ENCODE measurements at regions not wholly inside any gene's neighbourhood (a gene's known extent, or its start where the extent isn't known, plus 50 kb on each side); places are given as distances from the start of the nearest gene placed in this dataset.
"Not testable (repeated sequence)": the region's sequence is repeated elsewhere in the genome, so short reads cannot be mapped to it uniquely, and the experiment has no call there.

DNA sequence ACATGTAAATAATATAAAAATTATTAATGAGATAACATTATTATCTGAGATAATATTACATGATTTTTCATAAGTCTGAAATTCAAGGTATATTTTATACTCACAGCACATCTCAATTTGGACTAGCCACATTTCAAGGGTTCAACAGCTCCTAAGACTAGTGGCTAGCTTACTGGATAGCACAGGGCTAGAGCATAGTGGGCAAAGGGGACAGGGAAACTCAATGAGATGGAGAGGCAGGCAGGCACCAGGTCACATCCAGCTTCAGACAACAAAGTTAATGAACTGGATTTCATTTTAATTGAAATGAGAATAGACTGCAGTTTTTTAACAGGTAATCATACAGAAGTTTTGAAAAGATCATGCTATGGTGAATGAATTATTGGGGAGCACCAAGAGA is 137.4 kb downstream of the NBPF8 start:
- not testable (repeated sequence) for DNase-seq (ENCODE audit: low spot score)

DNA sequence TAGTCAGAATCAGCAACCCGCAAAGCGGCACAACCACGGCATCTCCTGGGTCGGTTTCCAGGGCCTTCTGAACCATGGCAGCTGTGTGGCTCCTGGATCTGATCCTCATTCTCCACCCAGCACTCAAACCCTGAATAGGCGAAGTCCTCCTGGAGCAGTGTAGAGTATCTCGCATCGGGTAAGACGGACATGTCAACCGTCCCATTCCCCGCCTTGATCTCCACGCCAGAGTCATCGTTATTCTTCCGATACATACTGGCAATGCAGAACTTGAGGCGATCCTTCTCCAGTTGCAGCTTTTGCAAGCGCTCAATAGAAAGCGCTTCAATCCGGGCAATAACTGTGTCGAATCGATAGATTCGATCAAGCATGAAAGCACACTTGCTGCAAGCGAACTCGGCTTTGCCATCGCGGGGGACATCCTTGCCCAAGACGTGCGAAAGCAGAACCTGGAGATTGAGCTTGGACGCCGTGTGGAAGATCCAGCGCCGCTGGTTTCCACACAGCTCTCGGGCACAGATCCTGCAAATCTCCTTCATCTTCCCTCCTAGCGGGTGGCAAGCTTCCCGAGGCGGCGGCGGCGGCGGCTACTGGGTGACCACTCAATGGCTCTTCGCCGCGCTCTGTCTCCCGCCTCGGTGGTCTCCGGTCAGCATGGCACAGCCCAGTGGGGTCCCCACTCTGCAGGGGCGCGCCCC is 142.9 kb downstream of the NBPF8 start:
- DNase-seq (ENCODE audit: low spot score), result not testable (repeated sequence)

- DNase-seq (ENCODE audit: low spot score), result peak; percentile 62
Measured at GRCh38 chr1:120558303-120559060, 143.6 kb downstream of the NBPF8 start.

DNA sequence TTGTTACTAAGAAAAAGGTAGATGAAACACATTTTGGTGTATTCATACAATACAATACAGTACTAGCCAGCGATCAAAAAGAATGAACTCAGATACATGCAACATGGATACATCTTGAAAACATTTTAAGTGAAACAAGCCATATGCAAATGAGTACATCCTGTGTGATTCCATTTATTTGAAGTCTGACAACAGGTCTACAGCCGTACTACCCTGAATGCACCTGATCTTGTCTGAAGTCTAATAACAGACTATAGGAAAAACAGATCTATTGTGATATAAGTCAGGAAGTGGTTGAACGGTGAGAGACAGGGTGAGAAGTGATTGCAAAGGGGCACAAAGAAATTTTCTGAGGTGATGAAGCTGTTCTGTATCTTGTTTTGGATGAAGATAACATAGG is 146.9 kb downstream of the NBPF8 start:
- DNase-seq (ENCODE audit: low spot score), result peak; percentile 65

DNA sequence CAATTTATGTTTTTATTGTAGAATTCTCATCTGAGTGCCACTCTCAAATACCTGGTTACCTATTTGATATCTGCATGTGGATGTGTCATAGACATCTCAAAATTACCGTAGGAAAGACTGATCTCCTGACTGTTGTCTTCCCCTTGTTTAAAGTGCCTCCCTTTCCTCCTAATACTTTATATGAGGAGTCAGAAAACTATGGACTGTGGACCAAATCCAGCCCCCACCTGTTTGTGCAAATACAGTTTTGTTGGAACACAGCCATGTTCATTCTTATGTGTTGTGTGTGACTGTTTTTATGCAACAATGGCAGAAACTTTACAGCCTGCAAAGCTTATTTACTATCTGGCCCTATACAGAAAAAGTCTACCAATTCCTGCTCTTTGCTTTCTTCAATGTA is 150.6 kb downstream of the NBPF8 start:
- not testable (repeated sequence) for DNase-seq (ENCODE audit: low spot score)

DNA sequence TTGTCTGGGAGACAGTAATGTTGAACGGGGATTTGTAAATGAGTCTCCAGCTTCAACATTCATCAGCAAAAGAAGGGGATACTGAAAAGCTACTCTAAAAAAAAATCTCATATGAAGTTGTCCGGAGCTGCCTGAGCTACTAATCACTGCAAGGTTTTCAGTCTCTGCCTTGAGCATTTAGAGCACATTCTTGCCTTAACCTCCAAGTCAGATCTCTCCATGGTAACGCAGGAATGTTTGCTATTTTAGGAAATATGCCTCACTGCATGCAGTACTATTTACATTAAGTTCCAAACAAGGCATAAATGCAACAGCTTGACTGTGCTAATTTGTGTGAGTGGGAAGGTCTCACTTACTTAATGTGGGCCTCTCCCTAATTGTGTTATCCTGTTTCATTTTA is 152.8 kb downstream of the NBPF8 start:
- DNase-seq (ENCODE audit: low spot score), result not testable (repeated sequence)

GRCh38 chr1:120575201-120575600 is 148.5 kb upstream of the NBPF26 start:
- not testable (repeated sequence) for DNase-seq (ENCODE audit: low spot score)

DNA sequence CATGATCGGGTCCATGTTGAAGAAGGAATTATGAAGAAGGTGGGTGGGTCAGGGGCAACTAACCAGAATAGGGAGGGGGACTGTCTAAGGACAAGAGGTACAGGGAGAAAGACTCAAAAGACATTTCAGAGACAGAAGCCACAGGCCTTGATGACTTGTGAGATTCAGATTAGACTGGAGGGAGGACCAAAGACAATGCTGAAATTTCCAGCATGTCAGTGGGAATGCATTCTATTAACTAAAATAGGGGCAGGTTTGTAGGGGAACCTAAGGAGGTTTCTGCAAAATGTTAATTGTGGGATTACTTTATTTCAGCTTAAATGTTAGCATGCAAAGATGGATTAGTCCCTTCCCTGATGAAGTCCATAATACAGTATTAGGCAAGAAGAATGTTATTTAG is 141.6 kb upstream of the NBPF26 start:
- DNase-seq (ENCODE audit: low spot score), result not testable (repeated sequence)

DNA sequence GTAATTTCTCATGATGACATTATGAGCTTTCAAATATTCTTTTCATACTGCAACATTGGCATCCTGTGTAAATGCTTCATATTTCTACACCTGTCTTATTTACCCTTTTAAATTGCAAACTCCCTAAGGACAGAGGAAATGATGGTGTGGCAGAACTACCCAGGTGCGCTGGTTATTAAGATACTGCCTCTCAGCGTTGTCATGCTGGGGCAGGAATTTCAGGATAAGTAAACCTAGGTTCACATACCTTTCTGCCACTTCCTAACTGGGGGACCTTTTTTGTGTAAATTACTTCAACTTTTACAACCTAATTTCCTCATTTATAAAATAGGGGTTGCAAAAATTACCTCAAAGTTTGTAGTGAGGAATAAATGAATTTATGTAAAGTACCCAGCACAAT is 137.7 kb upstream of the NBPF26 start:
- DNase-seq (ENCODE audit: low spot score), result not testable (repeated sequence)

- DNase-seq (ENCODE audit: low spot score), result not testable (repeated sequence)
Measured at GRCh38 chr1:120588811-120589210, 134.9 kb upstream of the NBPF26 start.

GRCh38 chr1:120591774-120592173 is 132.0 kb upstream of the NBPF26 start:
- not testable (repeated sequence) for DNase-seq (ENCODE audit: low spot score)

GRCh38 chr1:120592943-120593342 is 130.8 kb upstream of the NBPF26 start:
- not testable (repeated sequence) for DNase-seq (ENCODE audit: low spot score)

GRCh38 chr1:120593648-120594047 is 130.1 kb upstream of the NBPF26 start:
- DNase-seq (ENCODE audit: low spot score), result not testable (repeated sequence)

DNA sequence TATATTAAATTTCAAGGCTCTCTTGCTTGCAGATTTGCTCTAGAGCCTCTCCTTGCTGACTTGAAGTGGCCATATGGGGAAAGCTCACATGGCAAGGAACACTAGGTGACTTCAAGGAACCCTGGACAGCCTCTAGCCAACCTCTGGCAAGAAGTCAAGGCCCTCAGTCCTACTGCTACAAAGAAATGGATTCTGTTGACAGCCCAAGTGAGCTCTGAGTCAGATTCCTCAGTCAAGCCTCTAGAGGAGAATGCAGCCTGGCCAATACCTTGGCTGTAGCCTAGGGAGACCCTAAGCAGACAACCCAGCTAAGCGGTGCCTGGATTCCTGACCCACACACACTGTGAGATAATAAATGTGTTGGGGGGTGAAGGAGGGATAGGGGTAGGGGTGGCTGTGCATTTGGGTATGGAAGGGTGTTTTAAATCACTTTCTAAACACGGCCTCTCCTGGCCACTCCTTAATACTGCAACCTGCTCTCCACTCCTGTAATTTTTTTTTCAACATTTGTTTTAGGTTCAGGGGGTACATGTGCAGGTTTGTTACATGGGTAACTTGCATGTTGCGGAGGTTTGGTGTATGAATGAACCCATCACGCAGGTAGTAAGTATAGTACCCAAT is 125.3 kb upstream of the NBPF26 start:
- DNase-seq (ENCODE audit: low spot score), result not testable (repeated sequence)

GRCh38 chr1:120599511-120599910 is 124.2 kb upstream of the NBPF26 start:
- DNase-seq (ENCODE audit: low spot score), result not testable (repeated sequence)

DNA sequence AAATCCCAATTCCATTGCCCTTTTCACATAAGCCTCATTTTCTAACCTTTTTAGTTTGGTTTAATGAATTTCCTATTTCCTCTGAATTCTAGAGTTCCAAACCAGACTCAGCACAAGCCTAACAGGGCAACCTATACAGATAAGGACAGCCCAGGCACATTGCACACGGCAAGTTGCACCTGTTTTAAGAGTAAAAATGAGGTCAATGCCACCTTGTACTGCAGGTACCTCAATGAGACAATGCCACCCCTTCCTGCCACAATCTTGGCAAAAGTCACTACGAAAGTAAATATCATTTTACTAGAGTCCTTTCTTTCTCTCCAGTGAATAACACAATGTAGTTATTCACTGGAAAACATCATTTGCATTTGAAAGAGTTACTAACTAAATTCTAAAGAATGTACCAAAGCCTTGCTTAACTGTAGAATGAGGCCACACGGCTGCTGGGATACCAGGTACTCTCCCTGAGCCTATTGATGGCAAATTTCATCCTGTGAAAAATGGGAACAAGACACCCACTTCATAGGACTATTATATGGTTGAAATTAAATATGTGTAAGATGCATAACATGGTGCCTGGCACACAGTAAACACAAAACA is 123.2 kb upstream of the NBPF26 start:
- DNase-seq (ENCODE audit: low spot score), result not testable (repeated sequence)

DNA sequence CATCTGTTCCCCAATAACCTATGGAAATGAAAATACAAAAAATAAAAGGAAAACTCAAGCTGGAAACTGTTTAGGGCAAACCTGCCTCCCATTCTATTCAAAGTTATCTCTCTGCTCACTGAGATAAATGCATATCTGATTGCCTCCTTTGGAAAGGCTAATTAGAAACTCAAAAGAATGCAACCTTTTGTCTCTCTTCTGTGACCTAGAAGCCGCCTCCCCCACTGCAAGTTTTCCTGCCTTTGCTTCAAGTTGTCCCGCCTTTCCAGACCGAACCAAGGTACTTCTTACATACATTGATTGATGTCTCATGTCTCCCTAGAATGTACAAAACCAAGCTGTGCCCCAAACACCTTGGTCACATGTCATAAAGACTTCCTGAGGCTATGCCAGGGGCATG is 115.9 kb upstream of the NBPF26 start:
- not testable (repeated sequence) for DNase-seq (ENCODE audit: low spot score)

GRCh38 chr1:120608314-120609014 is 115.3 kb upstream of the NBPF26 start:
- DNase-seq (ENCODE audit: low spot score), result not testable (repeated sequence)

DNA sequence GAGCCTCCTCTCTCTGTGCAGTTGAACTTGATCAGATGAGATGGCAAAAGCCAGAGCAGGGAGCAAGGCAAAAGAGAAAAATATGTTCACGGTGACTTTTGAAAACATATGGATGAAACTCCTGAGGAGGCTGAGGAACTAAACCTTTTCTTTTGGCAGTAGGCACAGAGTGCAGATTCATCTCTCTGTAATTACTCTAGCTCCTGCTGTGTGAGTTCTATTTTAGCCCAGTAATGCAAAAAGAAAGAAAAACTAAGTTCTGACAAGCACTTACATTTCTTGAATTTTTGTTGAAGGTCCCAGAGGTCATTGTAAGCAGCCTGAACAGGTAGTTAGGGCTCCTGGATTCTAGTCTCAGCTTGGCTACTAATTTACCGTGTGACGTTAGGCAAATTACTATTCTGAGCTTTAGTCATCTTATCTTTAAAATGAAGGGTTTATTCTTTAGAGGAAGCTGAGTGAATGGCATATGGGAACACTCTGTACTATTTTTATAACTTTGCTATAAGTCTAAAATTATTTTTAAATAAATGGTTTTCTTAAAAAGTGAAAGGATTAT is 114.7 kb upstream of the NBPF26 start:
- DNase-seq (ENCODE audit: low spot score), result not testable (repeated sequence)

DNA sequence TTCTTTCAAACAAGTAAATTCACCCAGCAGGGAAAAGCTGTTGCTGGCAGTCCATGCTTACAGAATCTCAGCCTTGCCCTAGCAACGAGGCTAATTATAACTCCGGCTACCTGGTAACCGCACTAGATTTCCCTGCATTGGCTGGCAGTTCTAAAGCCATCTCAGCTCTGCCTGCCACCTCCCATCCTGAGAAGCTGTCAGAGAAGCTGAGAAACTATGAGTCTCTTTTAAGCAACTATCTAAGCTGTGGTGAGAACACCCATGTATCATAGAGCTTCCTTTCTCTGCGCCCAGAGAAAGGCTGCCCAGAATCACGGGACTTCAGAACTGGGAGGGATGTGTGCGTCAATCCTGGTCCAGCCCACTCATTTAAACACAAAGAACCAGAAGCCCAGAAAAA is 113.9 kb upstream of the NBPF26 start:
- not testable (repeated sequence) for DNase-seq (ENCODE audit: low spot score)

DNA sequence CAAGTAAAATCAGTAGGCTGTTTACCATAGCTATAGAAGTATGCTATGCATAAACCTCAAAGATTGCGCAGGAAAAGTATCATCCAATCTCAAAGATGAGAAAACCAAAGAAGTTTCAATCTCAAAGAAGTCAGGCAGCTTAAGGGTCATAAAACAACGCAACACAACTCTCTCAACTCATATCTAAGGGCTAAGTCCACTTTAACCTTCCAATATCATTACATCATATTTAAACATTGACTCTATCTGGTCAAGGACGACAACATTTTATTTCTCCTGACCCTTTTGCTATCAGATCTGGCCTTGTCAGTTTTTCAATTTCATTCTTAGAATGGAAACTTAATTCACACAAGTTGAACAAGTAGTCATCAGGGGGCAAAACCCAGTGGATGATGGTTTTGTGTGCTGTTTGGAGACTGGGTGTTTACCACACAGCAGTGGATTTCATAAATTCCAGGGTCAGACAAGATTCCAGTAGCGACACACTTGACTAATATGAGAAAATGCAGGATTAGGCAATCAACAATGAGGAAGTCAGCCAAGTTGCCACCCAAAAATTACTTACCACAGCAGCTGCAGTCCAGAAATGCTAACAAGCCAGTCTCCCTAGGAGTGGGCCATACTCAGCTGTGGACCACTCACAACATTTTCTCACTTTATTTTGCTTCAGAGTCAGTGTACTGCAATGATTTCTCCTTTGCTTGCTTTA is 108.7 kb upstream of the NBPF26 start:
- not testable (repeated sequence) for DNase-seq (ENCODE audit: low spot score)

Data from CD4-positive, alpha-beta T cell treated with Interleukin-15 for 4 hours (primary cell).